ENCODE measurements at regions not wholly inside any gene's neighbourhood (a gene's known extent, or its start where the extent isn't known, plus 50 kb on each side); places are given as distances from the start of the nearest gene placed in this dataset.

GRCh38 chr2:59957504-59957903, 596.0 kb downstream of the BCL11A start:
- DNase-seq, result no peak

- DNase-seq, result no peak
These were observed 596.5 kb downstream of the BCL11A start for GRCh38 chr2:59956981-59957380.

GRCh38 chr2:59947917-59948541, 605.4 kb downstream of the BCL11A start:
- DNase-seq, result no peak

DNA sequence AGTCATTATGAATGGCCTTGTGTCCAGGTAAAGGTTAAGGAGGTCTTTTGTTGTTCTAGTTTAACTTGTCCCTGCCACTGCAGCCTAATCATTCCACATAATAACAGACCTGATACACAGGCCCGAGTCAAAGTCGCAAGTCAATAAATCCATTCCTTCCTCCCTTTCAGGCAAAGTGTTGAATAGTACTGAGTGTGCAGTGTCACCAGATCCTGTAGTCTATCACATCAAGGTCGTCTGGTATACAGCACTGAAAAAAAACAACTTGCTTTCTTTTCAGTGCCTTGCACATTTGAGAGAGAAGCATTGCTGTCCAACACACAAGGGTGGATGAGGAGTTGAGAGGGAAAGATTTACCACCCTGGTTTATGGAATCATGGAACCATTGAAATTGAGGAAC, 606.2 kb downstream of the BCL11A start:
- no peak for DNase-seq

DNA sequence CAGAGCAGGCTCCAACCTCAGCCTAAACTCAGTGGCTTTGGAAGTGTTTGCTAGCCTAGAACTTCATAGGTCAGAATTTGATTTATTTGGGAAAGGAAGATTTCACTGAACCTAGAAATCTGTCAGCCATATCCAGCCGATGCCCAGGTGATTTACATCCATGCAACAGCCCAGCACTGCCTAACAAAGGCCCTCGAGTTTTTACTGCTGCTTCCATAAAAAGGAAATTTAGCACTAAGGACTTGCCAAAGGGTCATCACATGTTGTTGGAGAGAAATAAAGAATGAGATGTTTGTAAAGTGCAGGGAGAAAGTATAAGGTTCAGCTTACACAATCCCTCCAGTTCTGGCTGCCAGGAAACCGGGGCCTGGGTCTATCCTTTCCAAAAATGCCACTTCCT, 614.2 kb downstream of the BCL11A start:
- DNase-seq, result no peak

GRCh38 chr2:59938181-59938580, 615.3 kb downstream of the BCL11A start:
- no peak for DNase-seq

DNA sequence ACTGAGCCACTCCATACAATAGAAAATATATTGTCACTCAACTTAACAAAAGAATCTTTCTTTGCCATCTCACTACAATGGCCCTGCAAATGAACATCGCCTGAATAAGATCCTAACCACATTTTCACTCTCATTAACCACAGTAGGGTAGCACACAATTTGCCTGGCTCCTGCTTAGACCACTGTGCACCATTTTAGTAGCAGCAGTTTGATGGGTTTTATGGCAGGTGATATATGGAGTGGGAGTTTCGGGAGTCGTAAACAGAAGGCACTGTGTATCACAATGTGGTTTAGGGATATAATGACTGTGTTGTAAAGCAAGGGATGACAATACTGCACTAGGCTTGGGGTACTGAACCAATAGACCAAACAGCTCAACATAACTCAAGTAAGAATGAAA, 617.4 kb downstream of the BCL11A start:
- DNase-seq, result no peak

DNA sequence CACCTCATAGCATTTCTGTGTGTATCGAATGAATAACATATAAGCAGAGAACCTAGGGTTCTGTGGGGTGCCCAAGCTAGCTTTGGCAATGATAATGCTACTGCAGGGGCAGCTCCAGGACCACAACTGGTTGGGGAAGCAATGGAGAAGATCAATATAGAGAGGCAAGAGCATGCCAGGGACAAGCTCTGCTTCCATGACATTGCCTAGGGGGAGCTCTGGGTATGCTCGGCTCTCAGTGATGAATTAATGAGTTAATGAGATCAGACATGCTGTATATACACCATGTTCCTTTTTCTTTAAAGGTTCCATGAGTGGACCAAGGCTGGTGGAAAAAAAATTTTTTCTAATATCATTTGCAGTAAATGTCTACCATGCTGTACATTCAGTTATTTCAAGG, 618.4 kb downstream of the BCL11A start:
- no peak for DNase-seq

- no peak for DNase-seq
These were observed 619.5 kb downstream of the BCL11A start for GRCh38 chr2:59933948-59934347.

- DNase-seq, result no peak
These were observed 621.1 kb downstream of the BCL11A start for GRCh38 chr2:59932341-59932740.

DNA sequence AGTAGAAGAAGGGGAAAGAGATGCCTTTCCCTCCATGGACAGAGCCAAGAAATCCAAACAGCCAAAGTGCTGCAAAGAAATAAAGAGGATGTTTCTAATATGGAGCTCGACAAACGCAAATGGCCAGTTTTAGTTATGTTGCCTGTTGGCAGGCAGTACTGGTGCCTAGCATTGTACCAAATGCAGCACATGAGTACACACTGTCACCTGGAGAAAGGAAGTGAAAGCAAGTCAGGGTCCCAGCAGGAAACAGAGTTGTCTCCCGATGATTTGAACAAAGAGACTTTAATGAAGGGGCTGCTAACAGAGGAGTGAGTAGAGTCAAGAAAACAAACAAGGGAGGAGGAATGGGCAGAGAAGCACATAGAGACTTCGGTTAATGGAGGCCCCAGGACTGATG, 623.0 kb downstream of the BCL11A start:
- no peak for DNase-seq

GRCh38 chr2:59926731-59927130, 626.7 kb downstream of the BCL11A start:
- no peak for DNase-seq

GRCh38 chr2:59925321-59925720, 628.1 kb downstream of the BCL11A start:
- DNase-seq, result no peak

GRCh38 chr2:59924346-59924745, 629.1 kb downstream of the BCL11A start:
- no peak for DNase-seq

- DNase-seq, result no peak
These were observed 631.0 kb downstream of the BCL11A start for GRCh38 chr2:59922450-59922849.

DNA sequence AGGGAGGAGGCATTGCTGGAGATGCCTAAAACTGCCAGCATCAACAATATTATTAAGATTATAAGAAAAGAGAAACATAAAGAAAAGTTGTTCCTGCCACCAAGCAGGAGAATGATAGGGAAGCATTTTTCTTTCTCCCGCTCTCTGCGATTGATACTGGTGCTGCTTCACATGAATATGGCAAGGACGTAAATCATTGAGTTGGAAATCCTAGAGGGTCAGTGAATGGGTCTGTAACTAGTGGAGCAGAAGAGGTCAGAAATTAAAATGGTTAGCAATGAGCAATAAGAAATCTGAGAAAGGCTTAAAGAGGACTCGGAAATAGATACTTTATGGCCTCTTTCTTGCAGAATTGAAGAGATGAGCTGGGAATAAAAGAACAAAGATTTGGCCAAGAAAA, 631.7 kb downstream of the BCL11A start:
- no peak for DNase-seq

DNA sequence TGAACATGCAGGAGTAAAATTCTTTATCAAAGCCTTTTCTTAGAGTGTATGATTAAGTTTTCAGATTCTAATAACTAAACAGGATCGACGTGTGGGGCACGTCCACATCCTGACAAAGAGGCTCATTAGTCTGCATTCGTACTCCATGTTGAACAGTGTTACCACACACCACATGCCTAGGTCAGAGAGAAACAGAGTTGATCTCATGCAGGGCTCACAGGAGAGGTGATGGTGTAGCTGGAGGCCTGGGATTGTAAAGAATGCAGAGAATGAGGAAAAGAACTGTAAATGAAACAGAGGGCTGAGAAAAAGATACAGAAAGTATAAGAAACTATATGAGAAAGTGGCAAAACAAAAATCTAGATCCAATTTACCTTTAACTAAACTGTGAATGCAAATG, 632.5 kb downstream of the BCL11A start:
- no peak for DNase-seq

DNA sequence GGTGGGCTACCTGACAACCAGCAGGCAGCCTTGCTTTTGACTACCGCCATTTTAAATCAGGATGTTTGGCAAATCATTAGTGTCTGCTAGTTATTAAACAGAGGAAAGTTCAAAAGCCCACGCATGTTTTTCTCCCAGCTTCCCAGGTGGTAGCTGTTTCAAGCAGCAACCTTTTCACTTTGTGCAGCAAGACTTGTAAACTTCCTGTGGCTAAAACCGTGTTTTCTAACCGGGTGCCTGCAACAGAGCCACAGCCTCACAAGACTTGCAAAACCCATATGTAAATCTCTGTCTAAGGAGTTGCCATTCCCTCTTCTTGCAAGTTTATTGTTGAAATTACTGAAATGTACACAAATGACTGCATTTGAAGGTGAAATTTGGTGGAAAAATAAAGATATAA, 633.1 kb downstream of the BCL11A start:
- DNase-seq, result no peak

DNA sequence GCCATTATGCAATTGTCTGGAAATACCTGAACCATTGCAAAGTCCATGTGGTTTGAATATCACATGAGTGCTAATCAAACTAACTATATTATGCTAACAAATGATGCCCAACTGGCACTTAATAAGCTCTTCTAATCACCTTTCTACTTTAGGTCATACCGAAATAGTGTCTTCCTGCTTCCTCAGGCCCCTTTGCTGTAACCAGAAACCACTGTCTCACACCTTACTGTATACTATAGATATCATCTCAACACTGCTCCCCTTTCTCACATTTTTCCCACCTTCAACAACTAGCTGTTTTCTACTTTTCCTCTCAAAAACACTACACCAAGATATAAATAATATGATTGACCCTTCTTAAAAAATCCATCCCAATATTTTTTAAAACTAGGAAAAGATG, 633.9 kb downstream of the BCL11A start:
- no peak for DNase-seq

GRCh38 chr2:59912042-59912441, 641.4 kb downstream of the BCL11A start:
- DNase-seq, result no peak

- no peak for DNase-seq
These were observed 643.3 kb downstream of the BCL11A start for GRCh38 chr2:59910166-59910565.

DNA sequence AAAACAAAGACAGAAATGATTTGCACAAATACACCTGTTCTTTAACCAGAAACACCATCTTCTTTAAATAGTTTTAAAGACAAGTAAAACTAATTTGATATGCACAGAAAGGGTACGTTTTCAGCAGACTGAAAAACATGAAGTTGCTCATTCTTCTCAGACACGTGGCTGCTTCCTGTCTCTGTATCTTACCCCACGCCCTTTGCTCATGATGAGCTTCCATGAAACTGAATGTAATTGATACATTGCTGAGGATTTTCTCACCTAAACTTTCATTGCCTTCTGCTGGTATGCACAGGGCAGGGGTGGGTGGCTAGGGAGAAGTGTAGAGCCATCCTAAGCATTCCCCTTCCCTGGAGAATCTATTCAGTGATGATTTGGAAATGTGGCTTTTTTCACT, 644.3 kb downstream of the BCL11A start:
- DNase-seq, result no peak

- no peak for DNase-seq
These were observed 647.7 kb downstream of the BCL11A start for GRCh38 chr2:59905731-59906130.

GRCh38 chr2:59903994-59904544, 649.4 kb downstream of the BCL11A start:
- DNase-seq, result no peak

- no peak for DNase-seq
These were observed 652.6 kb downstream of the BCL11A start for GRCh38 chr2:59900728-59901452.
